IMR-90 (cell line): ENCODE measurements at regions not wholly inside any gene's neighbourhood (a gene's known extent, or its start where the extent isn't known, plus 50 kb on each side); places are given as distances from the start of the nearest gene placed in this dataset.

Experiments used
- ATAC-seq: fragments of 200-7000 bp; cut with Tn5 transposase; 2 replicates; pipeline ENCODE4 v1.9.1; 2020; ENCODE audit warnings: low read depth, mild to moderate bottlenecking, moderate library complexity
- BruUV-seq: library from RNA; stranded (reverse); fragments of 400-500 nt; replicated peaks from 2 replicates; lab custom pipeline; 2021; lab: Mats Ljungman, UMichigan
- CTCF ChIA-PET: fragments of 300-600 bp; formaldehyde crosslinking; extraction: SDS; loops from one replicate; lab custom pipeline; 2021; ENCODE audit warnings: antibody characterized with exemption; lab: Yijun Ruan, JAX
- POLR2A ChIA-PET: fragments of 300-600 bp; sonication (Branson Sonifier 250); formaldehyde crosslinking; loops from one replicate; lab custom pipeline; 2022; ENCODE audit warnings: antibody characterized with exemption; ENCODE audit not compliant: unreplicated experiment; lab: Charles Lee
- DNase-seq: peaks from one replicate; pipeline ENCODE4 v3.0.0; 2013
- H2AFZ ChIP-seq: replicated peaks from 2 replicates; pipeline ENCODE3; 2013; ENCODE audit warnings: low read length, mild to moderate bottlenecking; ENCODE audit not compliant: poor library complexity
- H2AK5ac ChIP-seq: 2 replicates; pipeline ENCODE4 v1.6.1; 2013; ENCODE audit warnings: low read depth, low read length, inconsistent platforms
- H2AK9ac ChIP-seq: replicated peaks from 2 replicates; pipeline ENCODE3; 2013; ENCODE audit warnings: mild to moderate bottlenecking, low read depth, low read length, moderate library complexity; ENCODE audit not compliant: poor library complexity
- H2BK120ac ChIP-seq: 2 replicates; pipeline ENCODE4 v1.6.1; 2013; ENCODE audit warnings: low read depth, low read length, inconsistent platforms
- H2BK15ac ChIP-seq: 3 replicates; pipeline ENCODE4 v1.6.1; 2013; ENCODE audit warnings: low read depth, low read length, inconsistent platforms
- H2BK20ac ChIP-seq: 2 replicates; pipeline ENCODE4 v1.6.1; 2013; ENCODE audit warnings: low read depth, mild to moderate bottlenecking, inconsistent platforms, low read length, moderate library complexity
- H2BK5ac ChIP-seq: 2 replicates; pipeline ENCODE4 v1.6.1; 2013; ENCODE audit warnings: mild to moderate bottlenecking, low read depth, low read length, inconsistent platforms; ENCODE audit not compliant: poor library complexity, severe bottlenecking
- H3K14ac ChIP-seq: replicated peaks from 2 replicates; pipeline ENCODE4 v1.6.1; 2013; ENCODE audit warnings: low read depth, low read length, inconsistent platforms
- H3K18ac ChIP-seq: 2 replicates; pipeline ENCODE4 v1.6.1; 2013; ENCODE audit warnings: low read depth, low read length, control low read depth
- H3K23ac ChIP-seq: 2 replicates; pipeline ENCODE4 v1.6.1; 2013; ENCODE audit warnings: low read depth, low read length, inconsistent platforms
- H3K27ac ChIP-seq: 2 replicates; pipeline ENCODE4 v1.5.1; 2013; ENCODE audit warnings: mild to moderate bottlenecking, control low read depth, low read length; ENCODE audit not compliant: insufficient read depth
- H3K27me3 ChIP-seq: 2 replicates; pipeline ENCODE4 v1.6.1; 2013; ENCODE audit warnings: low read length; ENCODE audit not compliant: control insufficient read depth, insufficient read depth
- H3K36me3 ChIP-seq: 2 replicates; pipeline ENCODE4 v1.6.1; 2013; ENCODE audit warnings: low read length, mixed read lengths; ENCODE audit not compliant: control insufficient read depth, insufficient read depth
- H3K4ac ChIP-seq: 2 replicates; pipeline ENCODE4 v1.6.1; 2013; ENCODE audit warnings: low read depth, low read length, inconsistent platforms
- H3K4me1 ChIP-seq: 2 replicates; pipeline ENCODE4 v1.6.1; 2013; ENCODE audit warnings: low read length, mixed read lengths; ENCODE audit not compliant: control insufficient read depth, insufficient read depth
- H3K4me2 ChIP-seq: 2 replicates; pipeline ENCODE4 v1.6.1; 2013; ENCODE audit warnings: low read depth, mild to moderate bottlenecking, control low read depth, low read length, moderate library complexity
- H3K4me3 ChIP-seq: 2 replicates; pipeline ENCODE4 v1.5.1; 2013; ENCODE audit warnings: low read depth, mild to moderate bottlenecking, control low read depth, low read length, moderate library complexity; ENCODE audit not compliant: insufficient read depth
- H3K56ac ChIP-seq: 2 replicates; pipeline ENCODE4 v1.6.1; 2013; ENCODE audit warnings: low read length, inconsistent platforms; ENCODE audit not compliant: insufficient read depth; ENCODE audit errors: extremely low read depth
- H3K79me1 ChIP-seq, 2 experiments: 2 replicates each; pipeline ENCODE4 v1.6.1; 2013; ENCODE audit warnings: low read length in 2 of 2, inconsistent platforms in 1 of 2, low read depth in 1 of 2
- H3K9ac ChIP-seq: 2 replicates; pipeline ENCODE4 v1.6.1; 2013; ENCODE audit warnings: low read depth, low read length, control low read depth
- H3K9me1 ChIP-seq: 2 replicates; pipeline ENCODE4 v1.6.1; 2013; ENCODE audit warnings: low read length, inconsistent platforms; ENCODE audit not compliant: insufficient read depth
- H3K9me3 ChIP-seq: 2 replicates; pipeline ENCODE4 v1.6.1; 2013; ENCODE audit warnings: low read length; ENCODE audit not compliant: control insufficient read depth, insufficient read depth
- H4K20me1 ChIP-seq: 2 replicates; pipeline ENCODE4 v1.6.1; 2013; ENCODE audit warnings: low read length, inconsistent platforms; ENCODE audit not compliant: insufficient read depth
- H4K5ac ChIP-seq: 2 replicates; pipeline ENCODE4 v1.6.1; 2013; ENCODE audit warnings: mild to moderate bottlenecking, low read depth, low read length, control low read depth
- H4K8ac ChIP-seq, 2 experiments: 2 replicates each; pipeline ENCODE4 v1.6.1; 2013; ENCODE audit warnings: low read depth in 2 of 2, low read length in 2 of 2, control low read depth in 1 of 2, inconsistent platforms in 1 of 2
- H4K91ac ChIP-seq: 2 replicates; pipeline ENCODE4 v1.6.1; 2013; ENCODE audit warnings: low read depth, low read length, inconsistent platforms; ENCODE audit not compliant: insufficient read depth
- CEBPB ChIP-seq: IDR thresholded peaks from 2 replicates; pipeline ENCODE4 v1.6.1; 2012; ENCODE audit warnings: low read depth, low read length, improper control_type of control experiment
- CHD1 ChIP-seq: IDR thresholded peaks from 2 replicates; pipeline ENCODE4 v1.6.1; 2012; ENCODE audit warnings: low read depth, low read length, improper control_type of control experiment
- MAFK ChIP-seq: IDR thresholded peaks from 2 replicates; pipeline ENCODE4 v1.6.1; 2012; ENCODE audit warnings: low read depth, low read length, improper control_type of control experiment
- MAZ ChIP-seq: IDR thresholded peaks from 2 replicates; pipeline ENCODE4 v1.6.1; 2012; ENCODE audit warnings: low read depth, mild to moderate bottlenecking, low read length, improper control_type of control experiment, moderate library complexity, borderline replicate concordance
- MXI1 ChIP-seq: IDR thresholded peaks from 2 replicates; pipeline ENCODE4 v1.6.1; 2012; ENCODE audit warnings: low read depth, mild to moderate bottlenecking, low read length, moderate library complexity, borderline replicate concordance
- NFE2L2 ChIP-seq: fragments of 150-350 bp; IDR thresholded peaks from 2 replicates; pipeline ENCODE4 v1.6.1; 2016; ENCODE audit warnings: low read depth, mild to moderate bottlenecking, low read length
- POLR2A ChIP-seq: IDR thresholded peaks from 2 replicates; pipeline ENCODE4 v1.6.1; 2012; ENCODE audit warnings: mild to moderate bottlenecking, low read depth, low read length
- RAD21 ChIP-seq: IDR thresholded peaks from 2 replicates; pipeline ENCODE4 v1.6.1; 2012; ENCODE audit warnings: low read length, improper control_type of control experiment
- RCOR1 ChIP-seq: IDR thresholded peaks from 2 replicates; pipeline ENCODE4 v1.6.1; 2012; ENCODE audit warnings: mild to moderate bottlenecking, low read length, improper control_type of control experiment; ENCODE audit not compliant: insufficient replicate concordance
- USF2 ChIP-seq: fragments of 150-350 bp; IDR thresholded peaks from 2 replicates; pipeline ENCODE4 v1.6.1; 2017; ENCODE audit warnings: mild to moderate bottlenecking, antibody characterized with exemption, low read length, low read depth
- WGBS, 2 experiments: methylation state at CpG; one replicate each; pipeline versions ENCODE4 v1.1.5 to v1.1.7; 2013; ENCODE audit warnings: missing lambda C conversion rate in 2 of 2; ENCODE audit not compliant: insufficient read length in 1 of 2; ENCODE audit errors: extremely low coverage in 2 of 2; 5-methylcytosine and 5-hydroxymethylcytosine counted together
- dilution Hi-C: fragments of 300-500 bp; cut with HindIII; formaldehyde crosslinking; loops from one replicate; pipeline ENCODE4 v1.14.3; 2018; ENCODE audit warnings: low sequenced_read_pairs; ENCODE audit not compliant: unreplicated experiment
- in situ Hi-C: fragments of 300-500 bp; cut with MboI; formaldehyde crosslinking; loops from 3 replicates; pipeline ENCODE4 v1.14.3; 2019; ENCODE audit warnings: low sequenced_read_pairs, inconsistent platforms, mixed read lengths
- intact Hi-C: fragments of 100-400 bp; cut with micrococcal nuclease; formaldehyde crosslinking; loops from 2 replicates; pipeline ENCODE4 v1.10.0; 2022

- Histone ChIP-seq H3K4me1 (peaks cover 13% of the 10 kb centered on the region), H3K4me3 (no peak overlapping the region), H2AK9ac (no peak overlapping the region), H2BK20ac (no peak overlapping the region), H3K4ac (no peak overlapping the region; the same call in 1 of the 2 replicates), H3K36me3 (peaks cover 13% of the 10 kb centered on the region), H3K56ac (no peak overlapping the region), H4K91ac (no peak overlapping the region), H3K9me1 (peaks cover 34% of the 10 kb centered on the region), H4K20me1 (peaks cover 41% of the 10 kb centered on the region; the same call in 1 of the 2 replicates), H2AFZ (no peak overlapping the region), H2BK5ac (peak overlapping the region; percentile 1), H3K9me3 (no peaks in the 10 kb centered on the region), H3K79me1 (peaks cover 20 to 81% of the 10 kb centered on the region in 2 experiments), H2BK120ac (peak overlapping the region; percentile 36; the same call in 1 of the 2 replicates), H3K14ac (no peak overlapping the region), H4K8ac (0 out of 4 replicates have a peak overlapping the region, but pooled peaks of 1 of the 2 experiments have one; percentile 16), H3K27me3 (no peaks in the 10 kb centered on the region), H3K23ac (no peak overlapping the region), H2AK5ac (peak overlapping the region; percentile 37; the same call in 1 of the 2 replicates), H3K9ac (no peak overlapping the region), H4K5ac (no peak overlapping the region), H3K18ac (no peak overlapping the region), H3K4me2 (no peak overlapping the region), H3K27ac (no peak overlapping the region), H2BK15ac (peak overlapping the region; percentile 36; the same call in 1 of the 3 replicates)
- no peak for DNase-seq
- TF ChIP-seq MAFK (no peak), MAZ (no peak), CEBPB (no peak), USF2 (no peak), RCOR1 (no peak), RAD21 (no peak), NFE2L2 (no peak), CHD1 (no peak), POLR2A (no peak), MXI1 (no peak)
- ATAC-seq = no peak
- intact Hi-C loops = no loop called here
- dilution Hi-C loops = no loop called here
- ChIA-PET CTCF (no interaction called here), POLR2A (interaction anchor here (0.7 to 1.5 kb wide), 2 partner anchors 56 to 92 kb away, joined by 3 to 6 read pairs; no protein-coding TSS in a partner anchor)
- in situ Hi-C loops = no loop called here
- no TSS peak for BruUV-seq
- 100% methylated on average over 1 of the region's 14 CpGs; no CpG with 5 or more reads in 1 of the 2 experiments for WGBS, 2 experiments
Measured at GRCh38 chr20:19945732-19946670, 71.2 kb upstream of the NAA20 start.
